ENCODE measurements at regions not wholly inside any gene's neighbourhood (a gene's known extent, or its start where the extent isn't known, plus 50 kb on each side); places are given as distances from the start of the nearest gene placed in this dataset.

DNA sequence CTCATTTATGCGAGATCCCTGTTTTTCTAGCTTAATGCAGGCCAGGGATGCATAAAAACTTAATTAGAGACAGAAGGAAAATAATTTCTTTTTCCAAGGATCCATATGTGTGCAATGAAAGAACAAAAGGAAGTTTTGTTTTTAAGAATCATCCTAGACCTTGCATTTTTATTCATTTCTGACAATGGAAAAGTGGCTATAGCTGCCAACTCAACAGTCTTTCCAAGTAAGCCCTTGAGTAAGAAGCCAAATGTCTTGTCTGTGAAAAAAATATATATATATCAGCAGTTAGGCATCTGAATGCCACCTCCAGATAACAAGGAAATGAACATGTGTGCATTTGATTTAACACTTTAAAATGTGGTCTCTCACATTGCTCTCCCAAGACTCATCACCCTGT is 1397.6 kb downstream of the GATA3 start:
- TF ChIP-seq, protein P1, sequence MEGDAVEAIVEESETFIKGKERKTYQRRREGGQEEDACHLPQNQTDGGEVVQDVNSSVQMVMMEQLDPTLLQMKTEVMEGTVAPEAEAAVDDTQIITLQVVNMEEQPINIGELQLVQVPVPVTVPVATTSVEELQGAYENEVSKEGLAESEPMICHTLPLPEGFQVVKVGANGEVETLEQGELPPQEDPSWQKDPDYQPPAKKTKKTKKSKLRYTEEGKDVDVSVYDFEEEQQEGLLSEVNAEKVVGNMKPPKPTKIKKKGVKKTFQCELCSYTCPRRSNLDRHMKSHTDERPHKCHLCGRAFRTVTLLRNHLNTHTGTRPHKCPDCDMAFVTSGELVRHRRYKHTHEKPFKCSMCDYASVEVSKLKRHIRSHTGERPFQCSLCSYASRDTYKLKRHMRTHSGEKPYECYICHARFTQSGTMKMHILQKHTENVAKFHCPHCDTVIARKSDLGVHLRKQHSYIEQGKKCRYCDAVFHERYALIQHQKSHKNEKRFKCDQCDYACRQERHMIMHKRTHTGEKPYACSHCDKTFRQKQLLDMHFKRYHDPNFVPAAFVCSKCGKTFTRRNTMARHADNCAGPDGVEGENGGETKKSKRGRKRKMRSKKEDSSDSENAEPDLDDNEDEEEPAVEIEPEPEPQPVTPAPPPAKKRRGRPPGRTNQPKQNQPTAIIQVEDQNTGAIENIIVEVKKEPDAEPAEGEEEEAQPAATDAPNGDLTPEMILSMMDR (IDR thresholded peaks at IDR 0.05; ENCODE audit: low read length) = no peak
- no peak for TF ChIP-seq EZH2 (IDR thresholded peaks at IDR 0.05; ENCODE audit: borderline replicate concordance, low read length)
